Right cardiac atrium (tissue), 5 donors: ENCODE measurements at regions not wholly inside any gene's neighbourhood (a gene's known extent, or its start where the extent isn't known, plus 50 kb on each side); places are given as distances from the start of the nearest gene placed in this dataset.
"Not testable (repeated sequence)": the region's sequence is repeated elsewhere in the genome, so short reads cannot be mapped to it uniquely, and the experiment has no call there.

Experiments used
- ATAC-seq, 2 donors: fragments of 200-7000 bp; cut with Tn5 transposase; one replicate each; pipeline versions ENCODE4 v1.8.0 to v1.9.1; 2020; ENCODE audit warnings: moderate library complexity in 2 of 2, mild to moderate bottlenecking in 1 of 2
- DNase-seq, 3 donors: peaks; one replicate each; pipeline ENCODE4 v3.0.0-alpha.2; 2020
- H3K27ac ChIP-seq: one replicate; pipeline ENCODE4 v1.5.1; 2013; ENCODE audit warnings: mild to moderate bottlenecking, low read length, control low read depth, moderate library complexity
- H3K27me3 ChIP-seq: one replicate; pipeline ENCODE4 v1.6.1; 2013; ENCODE audit not compliant: control insufficient read depth, insufficient read depth
- H3K4me1 ChIP-seq: one replicate; pipeline ENCODE4 v1.6.1; 2013; ENCODE audit warnings: low read length; ENCODE audit not compliant: control insufficient read depth, insufficient read depth
- H3K4me3 ChIP-seq: one replicate; pipeline ENCODE4 v1.5.1; 2013; ENCODE audit warnings: low read length, control low read depth
- H3K9me3 ChIP-seq: one replicate; pipeline ENCODE4 v1.6.1; 2013; ENCODE audit warnings: low read length; ENCODE audit not compliant: control insufficient read depth
- WGBS: extraction: QIAGEN DNeasy Blood & Tissue Kit; methylation state at CpG from one replicate; pipeline ENCODE4 v1.1.7; 2013; 5-methylcytosine and 5-hydroxymethylcytosine counted together
- intact Hi-C, 4 donors: fragments of 100-400 bp; cut with DNase I; formaldehyde crosslinking; loops; one replicate each; pipeline versions ENCODE4 v1.11.0 to v1.14.0; 2022 to 2023
- donor health status: healthy with polysubstance abuse.
- donor health status: DM: no; HTN: yes; CAD: no.
- donor health status: DM: no; HTN: no; CAD: no.
- donor health status: DM: no; HTN: yes; CAD: no; lungs with severe emphysema.
- donor health status: DM: yes; HTN: yes; CAD: no.

DNA sequence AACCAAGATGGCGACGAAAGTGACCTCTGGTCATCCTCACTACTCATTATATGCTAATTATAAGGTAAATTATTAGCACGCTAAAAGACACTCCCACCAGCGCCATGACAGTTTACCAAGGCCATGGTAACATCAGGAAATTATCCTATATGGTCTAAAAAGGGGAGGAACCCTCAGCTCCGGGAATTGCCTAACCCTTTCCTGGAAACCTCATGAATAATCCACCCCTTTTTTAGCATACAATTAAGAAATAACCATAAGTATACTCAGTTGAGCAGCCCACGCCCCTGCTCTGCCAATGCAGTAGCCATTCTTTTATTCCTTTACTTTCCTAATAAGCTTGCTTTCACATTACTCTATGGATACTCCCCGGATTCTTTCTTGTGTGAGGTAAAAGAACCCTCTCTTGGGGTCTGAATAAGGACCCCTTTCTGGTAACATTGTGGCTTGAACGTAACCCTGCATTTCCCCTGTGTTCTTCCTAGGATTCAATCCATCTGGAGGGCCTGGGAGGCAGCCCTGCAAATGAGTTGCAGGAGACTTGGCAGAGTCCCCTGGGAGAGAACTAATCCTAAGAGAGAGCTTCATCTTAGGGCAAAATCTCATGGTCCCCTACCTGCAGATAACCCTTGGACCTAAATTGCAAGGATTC is 225.6 kb upstream of the JARID2 start:
- H3K9me3 ChIP-seq: no peaks in the 10 kb centered on the region
- ATAC-seq (no peak), DNase-seq (no peak)
- H3K4me3 ChIP-seq: no peak overlapping the region
- H3K27me3 ChIP-seq: no peaks in the 10 kb centered on the region
- 95% methylated on average over 8 of the region's 8 CpGs for WGBS
- no peak overlapping the region for H3K27ac ChIP-seq
- H3K4me1 ChIP-seq: no peaks in the 10 kb centered on the region
- intact Hi-C loops: no loop called here

DNA sequence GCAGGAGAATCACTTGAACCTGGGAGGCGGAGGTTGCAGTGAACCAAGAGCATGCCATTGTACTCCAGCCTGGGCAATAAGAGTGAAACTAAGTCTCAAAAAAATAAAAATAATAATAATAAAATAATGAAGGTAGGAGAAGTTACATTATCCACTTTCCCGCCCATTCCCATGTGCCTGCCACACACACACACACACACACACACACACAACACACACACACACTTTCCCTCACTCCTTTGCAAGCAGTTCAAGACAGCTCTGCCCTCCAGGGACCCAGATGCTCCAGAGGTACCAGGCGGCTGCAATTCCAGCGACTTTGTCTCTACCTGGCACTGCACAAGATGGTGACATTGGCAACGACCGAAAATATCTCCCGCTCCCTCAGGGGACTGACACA is 224.8 kb upstream of the JARID2 start:
- intact Hi-C loops: no loop called here
- no peaks in the 10 kb centered on the region for H3K9me3 ChIP-seq
- DNase-seq (no peak), ATAC-seq (no peak)
- 81% methylated on average over 7 of the region's 7 CpGs for WGBS
- H3K4me3 ChIP-seq: no peak overlapping the region
- no peaks in the 10 kb centered on the region for H3K27me3 ChIP-seq
- no peaks in the 10 kb centered on the region for H3K4me1 ChIP-seq
- no peak overlapping the region for H3K27ac ChIP-seq

DNA sequence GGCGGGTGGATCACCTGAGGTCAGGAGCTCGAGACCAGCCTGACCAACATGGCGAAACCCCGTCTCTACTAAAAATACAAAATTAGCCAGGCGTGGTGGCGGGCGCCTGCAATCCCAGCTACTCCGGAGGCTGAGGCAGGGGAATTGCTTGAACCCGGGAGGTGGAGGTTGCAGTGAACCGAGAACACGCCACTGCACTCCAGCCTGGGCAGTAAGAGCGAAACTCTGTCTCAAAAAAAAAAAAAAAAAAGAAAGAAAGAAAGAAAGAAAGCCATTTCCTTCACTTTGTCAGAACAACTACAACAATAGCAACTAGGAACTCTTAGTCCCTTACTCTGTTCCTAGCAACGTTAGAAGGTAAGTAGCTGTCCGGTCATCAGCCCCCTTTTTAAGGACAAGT is 222.9 kb upstream of the JARID2 start:
- H3K4me3 ChIP-seq, H3K4me1 ChIP-seq, H3K27ac ChIP-seq, H3K27me3 ChIP-seq, DNase-seq, intact Hi-C loops, H3K9me3 ChIP-seq, ATAC-seq: not testable (repeated sequence)
- WGBS: 93% methylated on average over 14 of the region's 14 CpGs

DNA sequence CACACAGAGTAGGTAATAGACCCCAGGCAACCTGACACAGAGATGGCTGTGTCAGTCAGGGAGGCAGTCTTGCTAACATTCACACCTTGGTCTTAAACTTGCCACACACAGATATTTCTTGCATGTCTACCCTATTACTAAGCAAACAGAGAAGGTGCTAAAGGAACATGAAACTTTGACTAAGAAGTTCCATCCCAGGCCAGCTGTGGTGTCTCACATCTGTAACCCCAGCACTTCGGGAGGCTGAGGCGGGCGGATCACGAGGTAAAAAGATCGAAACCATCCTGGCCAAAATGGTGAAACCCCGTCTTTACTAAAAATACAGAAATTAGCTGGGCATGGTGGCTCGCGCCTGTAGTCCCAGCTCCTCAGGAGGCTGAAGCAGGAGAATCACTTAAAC is 222.4 kb upstream of the JARID2 start:
- intact Hi-C loops: no loop called here
- Histone ChIP-seq H3K4me1 (peaks cover 3% of the 10 kb centered on the region), H3K27ac (no peak overlapping the region), H3K4me3 (no peak overlapping the region), H3K9me3 (no peaks in the 10 kb centered on the region), H3K27me3 (no peaks in the 10 kb centered on the region)
- ATAC-seq (no peak), DNase-seq (no peak)
- 95% methylated on average over 8 of the region's 8 CpGs for WGBS

DNA sequence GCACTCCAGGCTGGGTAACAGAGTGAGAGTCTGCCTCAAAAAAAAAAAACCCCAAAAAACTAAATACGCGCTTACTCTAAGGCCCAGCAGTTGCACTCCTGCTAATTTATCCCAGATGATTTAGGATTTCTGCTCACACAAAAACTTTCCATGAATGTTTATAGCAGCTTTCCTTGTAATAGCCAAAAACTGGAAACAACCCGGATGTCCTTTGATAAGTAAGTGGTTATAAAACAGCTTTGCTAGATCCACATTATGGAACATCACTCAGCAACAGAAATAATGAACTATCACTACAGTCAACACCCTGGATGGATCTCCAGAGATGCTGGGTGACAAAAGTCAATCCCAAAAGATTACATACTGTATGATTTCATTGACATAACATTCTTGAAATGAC is 220.4 kb upstream of the JARID2 start:
- intact Hi-C loops: no loop called here

DNA sequence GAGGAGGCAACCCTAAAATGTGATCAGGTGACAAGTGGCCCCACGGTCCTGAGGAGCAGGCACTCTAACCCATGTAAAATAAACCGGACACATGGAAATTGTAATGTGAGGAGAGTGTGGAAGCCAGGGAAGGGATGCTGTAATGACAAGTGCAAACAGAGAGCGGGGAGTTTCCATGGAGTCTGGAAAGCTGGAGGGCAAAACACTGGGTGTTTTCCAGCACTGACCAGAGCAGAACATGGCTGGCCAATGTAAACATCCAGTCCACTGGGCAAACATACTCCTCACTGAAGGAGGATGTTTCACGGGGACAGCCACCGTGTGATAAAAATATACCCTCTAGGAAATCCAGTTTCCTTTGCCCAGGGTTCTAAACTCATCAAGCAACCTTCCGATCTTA is 219.0 kb upstream of the JARID2 start:
- peak in 1 of 3 donors; percentile 48 for DNase-seq
- no peak overlapping the region for H3K27ac ChIP-seq
- peak; percentile 84 to 96 for ATAC-seq
- 27% methylated on average over 6 of the region's 6 CpGs for WGBS
- H3K27me3 ChIP-seq: no peaks in the 10 kb centered on the region
- peaks cover 3% of the 10 kb centered on the region for H3K4me1 ChIP-seq
- no peaks in the 10 kb centered on the region for H3K9me3 ChIP-seq
- no peak overlapping the region for H3K4me3 ChIP-seq
- intact Hi-C loops: no loop called here

More for the DNA sequence above, 220.4 kb upstream of the JARID2 start:
- no peak for ATAC-seq
- no peak for DNase-seq
- peaks cover 3% of the 10 kb centered on the region for H3K4me1 ChIP-seq
- H3K4me3 ChIP-seq: no peak overlapping the region
- no peaks in the 10 kb centered on the region for H3K27me3 ChIP-seq
- no peak overlapping the region for H3K27ac ChIP-seq
- WGBS: 64% methylated on average over 3 of the region's 3 CpGs
- H3K9me3 ChIP-seq: no peaks in the 10 kb centered on the region

DNA sequence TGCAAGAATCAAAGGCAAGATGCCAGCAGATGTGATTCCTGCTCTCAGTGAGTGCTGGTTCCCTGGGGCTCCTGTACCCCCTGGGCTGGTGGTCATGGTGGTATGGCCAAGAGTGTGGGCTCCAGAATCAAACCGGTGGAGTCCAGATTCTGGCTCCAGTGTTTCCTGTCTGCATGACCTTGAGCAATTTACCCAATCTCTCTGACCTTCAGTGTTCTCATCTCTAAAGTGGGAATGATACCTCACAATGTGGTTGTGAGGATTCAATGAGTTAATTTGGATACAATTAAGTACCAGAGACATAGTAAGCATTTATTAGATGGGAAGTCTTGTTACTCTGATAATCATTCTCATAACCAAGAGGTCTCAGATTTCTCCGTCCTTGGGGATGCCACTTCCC is 218.4 kb upstream of the JARID2 start:
- no peaks in the 10 kb centered on the region for H3K27me3 ChIP-seq
- H3K4me1 ChIP-seq: peaks cover 3% of the 10 kb centered on the region
- ATAC-seq (no peak), DNase-seq (no peak)
- H3K4me3 ChIP-seq: no peak overlapping the region
- WGBS: 82% methylated on average over 2 of the region's 2 CpGs
- intact Hi-C loops: no loop called here
- H3K27ac ChIP-seq: no peak overlapping the region
- no peaks in the 10 kb centered on the region for H3K9me3 ChIP-seq

DNA sequence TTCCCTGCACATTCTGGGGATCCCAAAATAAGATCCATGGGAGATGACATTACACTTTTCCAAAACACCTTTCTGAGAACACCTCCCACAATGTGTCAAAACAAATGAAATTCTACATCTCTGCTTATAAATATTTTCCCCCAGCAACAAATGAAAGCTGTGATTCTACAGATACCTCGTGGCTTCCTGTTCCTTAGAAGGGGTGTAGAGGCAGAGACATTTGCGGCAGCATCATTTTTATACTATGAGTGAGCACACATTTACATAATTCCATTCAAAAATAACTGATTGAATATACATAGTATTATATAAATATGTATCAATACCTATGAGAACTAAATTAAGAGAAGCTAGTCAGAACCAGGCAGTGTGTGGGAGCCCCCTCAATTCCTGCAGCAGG is 213.9 kb upstream of the JARID2 start:
- ATAC-seq: no peak
- Histone ChIP-seq H3K4me3 (no peak overlapping the region), H3K9me3 (no peaks in the 10 kb centered on the region), H3K4me1 (no peaks in the 10 kb centered on the region), H3K27me3 (no peaks in the 10 kb centered on the region), H3K27ac (no peak overlapping the region)
- intact Hi-C loops: no loop called here
- DNase-seq: no peak
- WGBS: 80% methylated on average over 2 of the region's 2 CpGs

DNA sequence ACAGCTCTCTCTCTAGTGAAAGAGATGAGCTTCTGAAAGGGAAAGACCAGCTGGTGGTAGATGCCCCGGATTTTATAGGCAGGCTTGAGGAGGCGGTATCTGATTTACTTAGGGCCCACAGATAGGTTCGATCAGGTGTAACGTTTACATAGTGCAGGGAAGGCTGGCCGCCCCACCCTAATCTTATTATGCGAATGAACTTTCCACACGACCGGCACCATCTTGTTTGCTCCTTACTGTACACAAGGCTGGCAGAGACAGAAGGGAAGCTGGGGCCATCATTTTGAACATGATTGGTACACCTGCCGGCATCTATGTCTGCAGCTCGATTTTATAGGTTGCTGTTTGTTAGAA is 212.0 kb upstream of the JARID2 start:
- no peak overlapping the region for H3K4me3 ChIP-seq
- no peaks in the 10 kb centered on the region for H3K9me3 ChIP-seq
- intact Hi-C loops: no loop called here
- ATAC-seq (no peak), DNase-seq (no peak)
- WGBS: 90% methylated on average over 10 of the region's 10 CpGs
- H3K27ac ChIP-seq: no peak overlapping the region
- no peaks in the 10 kb centered on the region for H3K4me1 ChIP-seq
- H3K27me3 ChIP-seq: no peaks in the 10 kb centered on the region

DNA sequence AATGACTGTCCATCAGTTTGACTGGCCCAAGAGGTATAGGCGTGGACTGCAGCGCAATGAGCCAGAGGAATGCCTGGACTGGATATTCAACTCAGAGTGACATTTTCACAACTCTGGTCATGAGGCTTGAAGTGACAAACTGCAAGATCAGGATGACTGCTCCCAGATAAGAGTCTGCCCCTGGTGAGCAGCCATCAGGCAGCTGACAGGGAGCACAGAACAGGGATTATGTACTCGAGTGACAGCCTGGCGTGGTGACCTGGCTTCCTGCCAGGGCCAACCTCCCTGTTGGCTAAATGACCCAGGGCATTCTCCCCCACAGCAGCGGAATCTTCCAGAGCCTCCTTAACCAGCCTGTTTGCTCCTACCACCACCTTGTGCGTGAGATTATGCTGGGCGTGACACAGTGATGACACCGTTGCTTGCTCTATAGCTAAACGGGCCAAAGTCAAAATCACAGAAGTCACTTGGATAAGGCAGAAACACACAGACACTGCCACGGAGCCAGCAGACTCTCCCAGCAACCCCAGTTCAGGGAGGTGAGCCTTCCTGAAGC is 209.1 kb upstream of the JARID2 start:
- Histone ChIP-seq H3K27me3 (no peaks in the 10 kb centered on the region), H3K4me1 (peaks cover 3% of the 10 kb centered on the region), H3K27ac (peak overlapping the region; percentile 80), H3K4me3 (no peak overlapping the region), H3K9me3 (no peaks in the 10 kb centered on the region)
- DNase-seq (peak; percentile 78 to 91 (median 89)), ATAC-seq (peak; percentile 93 to 96)
- intact Hi-C loops: no loop called here
- 42% methylated on average over 10 of the region's 10 CpGs for WGBS

DNA sequence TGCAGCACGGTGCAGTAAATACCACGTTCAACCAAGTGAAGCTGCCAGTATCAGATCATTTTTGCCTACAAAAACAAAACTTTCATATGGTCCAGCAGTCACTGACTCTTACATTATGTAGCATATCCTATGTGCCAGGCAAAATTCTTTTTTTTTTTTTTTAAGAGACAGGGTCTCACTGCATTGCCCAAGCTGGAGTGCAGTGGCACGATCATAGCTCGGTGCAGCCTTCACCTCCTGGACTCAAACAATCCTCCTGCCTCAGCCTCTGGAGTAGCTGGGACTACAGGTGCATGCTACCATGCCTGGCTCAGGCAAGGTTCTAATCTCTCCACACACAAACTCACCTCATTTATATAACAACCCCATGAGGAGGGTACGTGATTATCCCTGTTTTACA is 208.6 kb upstream of the JARID2 start:
- no peak overlapping the region for H3K4me3 ChIP-seq
- ATAC-seq (no peak), DNase-seq (no peak)
- intact Hi-C loops: no loop called here
- H3K4me1 ChIP-seq: peaks cover 3% of the 10 kb centered on the region
- WGBS: 75% methylated on average over 5 of the region's 5 CpGs
- H3K27me3 ChIP-seq: no peaks in the 10 kb centered on the region
- H3K9me3 ChIP-seq: no peaks in the 10 kb centered on the region
- peak overlapping the region; percentile 80 for H3K27ac ChIP-seq
